ENCODE measurements at regions not wholly inside any gene's neighbourhood (a gene's known extent, or its start where the extent isn't known, plus 50 kb on each side); places are given as distances from the start of the nearest gene placed in this dataset.

- TF ChIP-seq CTCF (IDR thresholded peaks at IDR 0.05) = no peak
- no peak for TF ChIP-seq EZH2 (IDR thresholded peaks at IDR 0.05)
- TF ChIP-seq EZH2phosphoT487 (IDR thresholded peaks at IDR 0.05) = no peak
These were observed 164.0 kb upstream of the RASGEF1B start for GRCh38 chr4:81635739-81636138.

Data from neural progenitor cell (in vitro differentiated cells).